HAP-1 (cell line): ENCODE measurements at regions not wholly inside any gene's neighbourhood (a gene's known extent, or its start where the extent isn't known, plus 50 kb on each side); places are given as distances from the start of the nearest gene placed in this dataset.
A peak's percentile ranks its signal among the peaks of the same experiment; 100 is the strongest.

ENCODE experiments used
- DNase-seq, 2 experiments: peaks; one replicate each; pipeline ENCODE4 v3.0.0-alpha.2; 2016 to 2020; ENCODE audit warnings: low spot score in 2 of 2
- H3K27me3 ChIP-seq: fragments of 250-450 bp; sonication (Bioruptor Pico); 2 replicates; pipeline ENCODE4 v1.5.1; 2020; ENCODE audit warnings: low read depth, mild to moderate bottlenecking, moderate library complexity
- H3K36me3 ChIP-seq: fragments of 250-450 bp; sonication (Bioruptor Pico); replicated peaks from 2 replicates; pipeline ENCODE4 v1.5.1; 2020; ENCODE audit warnings: mild to moderate bottlenecking
- H3K4me1 ChIP-seq: fragments of 250-450 bp; sonication (Bioruptor Pico); 2 replicates; pipeline ENCODE4 v1.5.1; 2020; ENCODE audit warnings: mild to moderate bottlenecking
- H3K4me3 ChIP-seq: fragments of 250-450 bp; sonication (Bioruptor Pico); 2 replicates; pipeline ENCODE4 v1.5.1; 2020; ENCODE audit warnings: mild to moderate bottlenecking, moderate library complexity
- H3K9me3 ChIP-seq: fragments of 250-450 bp; sonication (Bioruptor Pico); 2 replicates; pipeline ENCODE4 v1.5.1; 2020; ENCODE audit warnings: mild to moderate bottlenecking, moderate library complexity
- in situ Hi-C: fragments of 300-500 bp; cut with MboI; formaldehyde crosslinking; loops from 3 replicates; pipeline ENCODE4 v1.14.3; 2020; ENCODE audit warnings: low sequenced_read_pairs, inconsistent platforms, mixed read lengths

DNA sequence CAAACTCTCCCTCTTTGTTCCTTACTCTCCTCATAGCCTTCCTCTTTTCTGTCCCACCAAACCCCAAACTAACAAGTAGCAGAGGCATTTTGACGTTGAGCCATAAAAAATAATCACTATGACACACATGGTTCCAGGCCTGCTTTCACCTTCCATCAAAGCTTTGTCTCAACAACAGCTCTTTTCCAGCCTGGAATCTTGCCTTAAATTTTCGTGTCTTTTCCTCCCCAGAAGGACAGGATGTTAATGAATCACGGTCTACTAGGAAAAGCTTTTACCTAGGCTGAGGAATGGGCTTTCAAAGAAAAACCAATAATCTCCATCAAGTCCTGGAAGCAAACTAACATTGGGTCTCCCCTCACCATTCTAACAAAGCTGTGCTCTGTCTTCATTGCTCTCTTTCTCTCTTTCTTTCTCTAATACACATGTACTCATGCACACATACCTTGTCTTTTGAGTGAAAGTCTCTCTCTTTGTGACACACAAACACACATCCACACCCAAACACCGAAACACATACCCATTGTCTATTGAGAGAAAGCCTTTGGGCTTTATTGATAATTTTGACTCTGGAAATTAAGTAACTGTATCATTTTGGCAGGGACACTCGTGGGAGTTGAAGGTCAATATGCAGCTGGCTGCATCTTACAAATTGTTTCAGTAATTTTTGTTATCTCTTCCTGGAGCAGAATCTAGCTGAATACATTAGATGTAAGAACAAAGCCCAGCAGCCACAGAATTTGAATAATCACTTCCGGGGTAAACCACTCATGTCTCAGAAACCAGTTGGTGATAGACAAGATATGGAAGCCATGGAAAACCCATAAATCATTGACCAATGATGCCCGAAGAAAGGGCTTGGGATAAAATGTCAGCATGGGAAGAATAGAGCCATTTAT lies 107.4 kb upstream of the SLC4A7 start:
- DNase-seq, result no peak
- Histone ChIP-seq H3K4me1 (peaks cover 25% of the 10 kb centered on the region), H3K4me3 (no peak overlapping the region), H3K9me3 (no peaks in the 10 kb centered on the region), H3K27me3 (no peaks in the 10 kb centered on the region), H3K36me3 (no peaks in the 10 kb centered on the region)
- in situ Hi-C loops, result no loop called here

DNA sequence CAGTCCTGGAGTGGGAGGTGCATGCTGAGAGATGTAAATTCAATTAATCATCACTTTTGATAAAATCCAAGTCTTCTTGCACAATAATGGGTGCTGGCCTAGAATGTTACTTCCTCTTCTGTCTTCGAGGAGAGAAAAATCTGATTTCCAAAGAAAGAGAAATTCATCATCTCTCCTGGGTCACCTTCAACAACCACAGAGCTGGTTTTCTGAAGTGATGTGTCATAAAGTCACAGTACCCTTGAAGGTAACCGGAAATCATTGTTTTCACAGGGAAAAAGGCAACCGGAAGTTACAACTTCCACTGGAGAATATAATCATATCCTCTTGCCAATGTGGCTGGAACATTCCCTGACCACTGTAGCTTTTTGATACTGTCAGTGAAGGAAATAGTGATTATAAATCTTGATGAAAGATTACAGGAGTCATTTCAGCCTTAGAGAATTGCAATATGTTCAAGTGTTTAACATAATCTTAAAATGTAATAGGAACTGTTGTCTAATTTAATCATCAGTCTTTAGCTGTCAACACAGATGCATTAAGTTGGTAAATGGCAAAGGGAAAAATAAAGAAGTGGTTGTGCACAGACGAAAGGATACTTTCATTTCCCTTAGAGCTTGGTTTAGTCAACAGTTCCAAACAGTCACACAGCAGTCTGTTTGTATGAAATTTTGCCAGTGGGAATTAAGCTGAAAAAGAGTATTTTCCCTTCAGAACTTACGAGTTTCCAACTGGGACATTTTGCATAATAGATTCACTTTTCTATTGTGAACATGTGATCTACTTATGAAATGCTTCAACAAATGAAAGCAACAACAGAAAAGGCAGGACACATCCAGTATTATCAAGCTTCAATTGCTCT lies 106.5 kb upstream of the SLC4A7 start:
- H3K9me3 ChIP-seq, result no peaks in the 10 kb centered on the region
- H3K36me3 ChIP-seq, result no peaks in the 10 kb centered on the region
- H3K4me1 ChIP-seq, result peaks cover 25% of the 10 kb centered on the region
- H3K4me3 ChIP-seq, result no peak overlapping the region
- DNase-seq, result peak in 1 of 2 experiments; percentile 13
- no peaks in the 10 kb centered on the region for H3K27me3 ChIP-seq
- in situ Hi-C loops, result no loop called here

DNA sequence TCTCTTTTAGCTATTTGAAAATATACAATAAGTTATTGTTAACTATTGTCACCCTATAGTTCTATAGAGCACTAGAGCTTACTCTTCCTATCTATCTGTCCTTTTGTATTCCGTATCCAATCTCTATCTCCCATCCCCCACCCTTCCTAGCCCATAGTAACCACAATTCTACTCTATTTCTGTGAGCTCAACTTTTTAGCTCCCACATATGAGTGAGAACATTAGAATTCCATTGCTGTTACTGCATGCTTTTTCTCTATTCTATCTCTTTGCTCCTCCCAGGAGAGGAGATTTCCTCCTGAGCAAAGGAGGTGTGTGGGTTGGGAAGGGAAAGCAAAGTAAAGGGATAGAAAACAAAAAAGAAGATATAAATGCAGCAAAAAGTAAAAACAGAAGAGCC lies 105.6 kb upstream of the SLC4A7 start:
- peaks cover 25% of the 10 kb centered on the region for H3K4me1 ChIP-seq
- no peak for DNase-seq
- no peaks in the 10 kb centered on the region for H3K27me3 ChIP-seq
- in situ Hi-C loops, result no loop called here
- H3K36me3 ChIP-seq, result no peaks in the 10 kb centered on the region
- H3K4me3 ChIP-seq, result no peak overlapping the region
- H3K9me3 ChIP-seq, result no peaks in the 10 kb centered on the region

DNA sequence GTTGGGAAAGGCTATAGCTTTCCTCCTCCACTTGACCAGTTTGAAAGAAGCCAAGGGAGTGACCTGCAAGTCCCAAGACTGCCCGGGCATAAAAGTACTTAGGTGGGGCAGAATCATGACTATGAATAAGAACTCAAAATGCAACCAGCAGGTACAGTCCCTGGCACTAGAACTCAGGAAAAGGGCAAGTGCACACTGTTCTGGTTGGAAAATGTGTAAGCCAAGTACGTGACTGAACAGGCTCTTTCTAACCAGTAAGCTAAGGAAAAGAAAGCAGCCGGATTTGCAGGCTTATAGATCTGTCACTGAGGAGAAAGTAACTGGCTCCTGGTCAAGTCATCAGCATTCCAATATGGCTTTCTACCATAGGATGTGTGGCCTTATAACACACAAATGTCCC lies 101.2 kb upstream of the SLC4A7 start:
- no peak for DNase-seq
- Histone ChIP-seq H3K36me3 (no peaks in the 10 kb centered on the region), H3K27me3 (no peaks in the 10 kb centered on the region), H3K9me3 (no peaks in the 10 kb centered on the region), H3K4me1 (peaks cover 9% of the 10 kb centered on the region; the same call in 1 of the 2 replicates), H3K4me3 (no peak overlapping the region)
- in situ Hi-C loops, result no loop called here

DNA sequence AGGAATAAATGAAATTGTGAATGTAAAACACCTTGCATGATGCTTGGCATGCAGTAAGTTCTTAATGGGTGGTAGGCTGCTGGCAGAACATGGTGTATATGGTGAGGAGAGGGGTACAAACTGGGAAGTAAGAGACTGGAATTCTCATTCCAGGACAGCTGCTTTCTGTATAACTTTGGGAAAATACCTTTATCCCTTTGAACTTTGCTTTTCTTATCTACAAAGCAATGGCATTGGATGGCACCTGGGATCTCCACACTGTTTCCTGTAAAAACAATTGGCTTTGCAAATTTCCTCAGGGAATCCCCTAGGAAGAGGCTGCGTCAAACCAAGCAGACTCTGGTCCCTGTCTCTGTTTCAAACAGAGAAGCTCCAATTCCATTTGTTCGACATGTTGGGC lies 100.7 kb upstream of the SLC4A7 start:
- H3K27me3 ChIP-seq, result no peaks in the 10 kb centered on the region
- no peaks in the 10 kb centered on the region for H3K9me3 ChIP-seq
- peaks cover 4% of the 10 kb centered on the region; the same call in 1 of the 2 replicates for H3K4me1 ChIP-seq
- DNase-seq, result no peak
- no peaks in the 10 kb centered on the region for H3K36me3 ChIP-seq
- in situ Hi-C loops, result no loop called here
- no peak overlapping the region for H3K4me3 ChIP-seq

DNA sequence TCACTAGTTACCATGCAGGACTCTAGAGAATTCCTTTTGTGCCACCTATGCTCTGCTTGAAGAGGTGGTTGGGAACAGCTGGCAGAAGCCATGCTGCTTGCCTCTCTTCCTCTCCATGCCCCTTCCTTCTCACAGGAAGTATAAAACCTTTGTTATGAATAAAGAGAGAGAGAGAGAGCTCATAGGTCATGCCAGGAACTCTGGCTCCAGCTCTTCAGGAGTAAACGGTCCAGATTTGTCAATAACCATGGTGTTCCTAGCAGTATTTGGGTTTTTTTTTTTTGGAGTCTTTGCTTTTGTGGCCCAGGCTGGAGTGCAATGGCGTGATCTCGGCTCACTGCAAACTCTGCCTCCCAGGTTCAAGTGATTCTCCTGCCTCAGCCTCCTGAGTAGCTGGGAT lies 97.7 kb upstream of the SLC4A7 start:
- no peak for DNase-seq
- Histone ChIP-seq H3K4me3 (no peak overlapping the region), H3K27me3 (no peaks in the 10 kb centered on the region), H3K4me1 (no peaks in the 10 kb centered on the region), H3K9me3 (no peaks in the 10 kb centered on the region), H3K36me3 (no peaks in the 10 kb centered on the region)
- in situ Hi-C loops, result no loop called here

DNA sequence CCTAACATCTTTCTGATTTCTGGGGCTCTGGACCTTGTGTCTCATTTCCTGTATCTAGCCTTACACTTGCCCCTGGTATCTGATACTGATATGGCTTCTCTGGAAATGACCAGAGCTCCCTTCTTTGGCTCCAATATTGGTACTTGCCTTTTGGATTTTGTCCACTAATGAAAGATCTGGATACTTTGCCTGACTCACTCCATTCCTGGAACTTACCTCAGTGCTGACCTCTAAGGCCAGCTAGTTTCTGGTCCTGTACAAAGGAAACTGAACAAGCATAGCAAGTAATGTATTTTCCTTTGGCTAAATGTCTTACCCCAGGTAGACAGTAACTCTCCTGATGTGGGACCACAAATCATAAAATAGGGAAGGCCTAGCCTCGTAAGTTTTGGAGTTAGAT lies 93.8 kb upstream of the SLC4A7 start:
- in situ Hi-C loops, result no loop called here
- DNase-seq, result no peak
- no peaks in the 10 kb centered on the region for H3K9me3 ChIP-seq

DNA sequence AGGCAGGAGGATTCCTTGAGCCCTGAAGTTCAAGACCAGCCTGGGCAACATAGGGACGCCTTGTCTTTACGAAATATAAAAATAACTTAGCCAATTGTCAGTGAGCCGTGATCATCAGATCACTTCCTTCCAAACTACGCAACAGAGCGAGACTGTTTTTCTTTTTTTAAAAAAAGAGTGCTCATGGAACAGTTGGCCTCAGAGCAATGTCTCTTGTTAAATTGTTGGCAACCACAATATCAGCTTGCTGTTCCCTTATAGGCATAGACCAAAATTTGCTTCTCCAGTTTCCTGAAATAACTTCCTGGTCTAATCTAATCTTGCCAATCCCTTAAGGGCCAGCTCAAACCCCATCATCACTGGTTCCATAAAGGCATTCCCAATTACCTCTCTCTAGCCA lies 93.3 kb upstream of the SLC4A7 start:
- in situ Hi-C loops, result no loop called here
- Histone ChIP-seq H3K36me3 (no peaks in the 10 kb centered on the region), H3K9me3 (no peaks in the 10 kb centered on the region), H3K27me3 (no peaks in the 10 kb centered on the region), H3K4me3 (no peak overlapping the region), H3K4me1 (no peaks in the 10 kb centered on the region)
- no peak for DNase-seq

More for the DNA sequence above, 93.8 kb upstream of the SLC4A7 start:
- Histone ChIP-seq H3K27me3 (no peaks in the 10 kb centered on the region), H3K36me3 (no peaks in the 10 kb centered on the region), H3K4me1 (no peaks in the 10 kb centered on the region), H3K4me3 (no peak overlapping the region)

DNA sequence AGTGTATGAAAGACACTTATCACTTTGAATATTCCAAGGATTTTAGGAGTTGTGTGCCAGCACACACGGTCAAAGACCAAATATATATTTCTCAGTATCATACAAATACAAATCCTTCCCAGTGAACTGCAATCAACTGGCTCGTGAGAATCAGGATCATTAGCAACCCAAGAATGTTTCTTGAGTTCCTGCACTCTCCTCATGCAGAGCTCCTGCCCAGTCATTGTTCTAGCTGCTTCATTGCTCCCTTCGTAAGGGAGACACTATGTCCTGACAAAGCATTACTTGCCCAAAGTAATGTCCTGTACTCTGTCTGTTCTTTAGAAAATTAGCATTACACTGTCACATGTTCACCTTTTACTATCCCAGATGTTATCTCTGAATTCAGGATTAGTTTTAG lies 92.0 kb upstream of the SLC4A7 start:
- in situ Hi-C loops, result no loop called here
- no peak overlapping the region for H3K4me3 ChIP-seq
- no peaks in the 10 kb centered on the region; the same call in 1 of the 2 replicates for H3K4me1 ChIP-seq
- no peaks in the 10 kb centered on the region for H3K36me3 ChIP-seq
- DNase-seq, result no peak
- H3K9me3 ChIP-seq, result no peaks in the 10 kb centered on the region
- H3K27me3 ChIP-seq, result no peaks in the 10 kb centered on the region

DNA sequence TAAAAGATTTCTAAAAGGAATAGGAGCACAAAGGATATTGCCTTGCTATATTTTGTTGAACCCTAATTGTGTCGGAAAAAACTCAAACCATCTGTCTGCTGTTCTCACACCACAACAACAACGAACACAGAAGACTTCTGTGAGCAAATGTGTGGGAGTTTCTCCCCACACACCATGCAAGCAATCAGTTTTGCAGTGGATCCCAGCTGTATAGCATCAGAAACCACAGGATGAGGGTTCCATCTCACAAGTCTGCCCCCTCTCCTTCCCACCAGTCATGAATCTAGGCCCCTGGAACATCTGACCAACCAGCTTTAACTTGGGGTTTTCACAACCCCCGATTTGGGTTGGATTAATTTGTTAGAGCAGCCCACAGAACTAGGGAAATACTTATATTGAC lies 91.3 kb upstream of the SLC4A7 start:
- in situ Hi-C loops, result no loop called here
- H3K9me3 ChIP-seq, result no peaks in the 10 kb centered on the region
- H3K36me3 ChIP-seq, result no peaks in the 10 kb centered on the region
- H3K27me3 ChIP-seq, result no peaks in the 10 kb centered on the region
- H3K4me3 ChIP-seq, result no peak overlapping the region
- no peaks in the 10 kb centered on the region; the same call in 1 of the 2 replicates for H3K4me1 ChIP-seq
- DNase-seq, result no peak

DNA sequence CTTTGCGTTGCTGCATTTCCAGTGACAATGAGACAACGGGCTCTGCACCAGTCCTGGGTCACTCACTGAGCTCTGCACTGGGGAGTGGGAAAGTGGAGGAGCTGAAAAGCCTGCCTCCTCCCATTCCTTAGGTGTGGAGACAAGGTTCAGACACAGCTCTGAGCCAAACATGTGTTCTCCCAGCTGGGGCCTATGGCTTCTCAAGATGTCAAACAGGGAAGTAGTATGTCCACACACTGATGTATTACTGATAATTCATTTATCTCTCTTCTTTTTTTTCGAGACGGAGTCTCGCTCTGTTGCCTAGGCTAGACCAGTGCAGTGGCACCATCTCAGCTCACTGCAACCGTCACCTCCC lies 90.2 kb upstream of the SLC4A7 start:
- H3K4me3 ChIP-seq, result no peak overlapping the region
- no peaks in the 10 kb centered on the region; the same call in 1 of the 2 replicates for H3K4me1 ChIP-seq
- DNase-seq, result no peak
- no peaks in the 10 kb centered on the region for H3K36me3 ChIP-seq
- in situ Hi-C loops, result no loop called here
- no peaks in the 10 kb centered on the region for H3K9me3 ChIP-seq
- no peaks in the 10 kb centered on the region for H3K27me3 ChIP-seq

DNA sequence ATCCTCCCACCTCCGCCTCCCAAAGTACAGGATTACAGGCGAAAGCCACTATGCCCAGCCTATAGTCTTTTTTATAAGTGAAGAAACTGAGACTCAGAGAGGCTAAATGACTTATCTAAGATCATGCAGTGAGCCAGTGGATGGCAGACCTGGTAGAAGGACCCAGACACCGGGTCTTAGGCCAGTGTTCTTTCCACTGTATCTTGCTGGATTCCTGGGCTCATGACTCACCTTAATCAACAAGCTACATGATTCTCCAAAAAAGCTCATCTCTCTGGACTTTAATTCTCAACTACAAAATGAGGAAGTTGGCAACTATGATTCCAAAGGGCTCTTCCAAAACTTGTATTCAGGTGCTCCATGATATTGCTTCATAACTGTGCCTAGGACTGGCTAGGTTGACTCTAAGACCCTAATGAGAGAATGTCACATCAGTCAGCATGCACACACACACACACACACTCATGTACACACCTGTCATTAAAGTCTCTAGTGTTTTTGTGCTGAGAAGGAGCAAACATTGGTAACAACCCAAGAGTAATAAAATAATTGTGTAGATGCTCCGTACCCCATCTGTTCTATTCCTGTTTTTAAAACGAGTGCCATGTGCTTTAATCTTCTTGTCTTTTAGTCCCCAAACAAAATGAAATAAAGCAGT lies 89.7 kb upstream of the SLC4A7 start:
- Histone ChIP-seq H3K4me1 (no peaks in the 10 kb centered on the region; the same call in 1 of the 2 replicates), H3K36me3 (no peaks in the 10 kb centered on the region), H3K27me3 (no peaks in the 10 kb centered on the region), H3K4me3 (no peak overlapping the region), H3K9me3 (no peaks in the 10 kb centered on the region)
- in situ Hi-C loops, result no loop called here
- no peak for DNase-seq

DNA sequence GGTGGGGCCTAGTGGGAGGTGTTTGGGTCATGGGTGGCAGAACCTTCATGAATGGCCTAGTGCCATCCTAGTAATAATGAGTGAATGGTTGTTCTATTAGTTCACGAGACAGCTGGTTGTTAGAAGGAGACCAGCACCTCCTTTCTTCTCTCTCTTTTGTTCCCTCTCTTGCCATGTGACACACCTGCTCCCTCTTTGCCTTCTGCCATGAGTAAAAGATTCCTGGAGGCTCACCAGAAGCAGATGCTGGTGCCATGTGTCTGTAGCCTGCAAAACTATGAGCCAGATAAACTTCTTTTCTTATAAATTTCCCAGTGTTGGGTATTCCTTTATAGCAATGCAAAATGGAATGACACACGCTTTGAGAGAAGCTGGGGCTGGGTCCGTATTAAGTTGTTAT lies 89.0 kb upstream of the SLC4A7 start:
- Histone ChIP-seq H3K27me3 (no peaks in the 10 kb centered on the region), H3K4me3 (no peak overlapping the region), H3K36me3 (no peaks in the 10 kb centered on the region), H3K4me1 (no peaks in the 10 kb centered on the region; the same call in 1 of the 2 replicates), H3K9me3 (no peaks in the 10 kb centered on the region)
- in situ Hi-C loops, result no loop called here
- DNase-seq, result no peak

DNA sequence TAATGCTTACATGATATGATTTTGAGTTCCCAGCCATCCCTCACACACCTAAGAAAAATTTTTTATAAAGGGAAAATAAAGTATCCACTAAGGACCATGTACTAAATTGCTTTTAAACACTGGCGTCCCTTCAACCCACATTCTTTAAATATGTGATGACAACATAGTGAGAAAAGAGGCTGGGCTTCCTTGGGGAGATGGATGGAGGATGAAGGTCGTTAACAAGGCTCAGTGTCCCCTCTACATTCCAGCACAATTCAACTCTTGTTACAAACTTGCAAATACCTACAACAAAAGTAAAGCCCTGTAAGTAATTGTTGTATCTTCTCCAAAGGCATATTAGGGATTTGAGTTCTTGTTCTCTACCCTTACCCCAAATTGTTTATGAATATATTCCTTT lies 87.2 kb upstream of the SLC4A7 start:
- no peaks in the 10 kb centered on the region for H3K9me3 ChIP-seq
- no peaks in the 10 kb centered on the region for H3K36me3 ChIP-seq
- in situ Hi-C loops, result no loop called here
- H3K27me3 ChIP-seq, result no peaks in the 10 kb centered on the region
- no peaks in the 10 kb centered on the region; the same call in 1 of the 2 replicates for H3K4me1 ChIP-seq
- DNase-seq, result no peak
- H3K4me3 ChIP-seq, result no peak overlapping the region
